ENCODE measurements at regions not wholly inside any gene's neighbourhood (a gene's known extent, or its start where the extent isn't known, plus 50 kb on each side); places are given as distances from the start of the nearest gene placed in this dataset.

DNA sequence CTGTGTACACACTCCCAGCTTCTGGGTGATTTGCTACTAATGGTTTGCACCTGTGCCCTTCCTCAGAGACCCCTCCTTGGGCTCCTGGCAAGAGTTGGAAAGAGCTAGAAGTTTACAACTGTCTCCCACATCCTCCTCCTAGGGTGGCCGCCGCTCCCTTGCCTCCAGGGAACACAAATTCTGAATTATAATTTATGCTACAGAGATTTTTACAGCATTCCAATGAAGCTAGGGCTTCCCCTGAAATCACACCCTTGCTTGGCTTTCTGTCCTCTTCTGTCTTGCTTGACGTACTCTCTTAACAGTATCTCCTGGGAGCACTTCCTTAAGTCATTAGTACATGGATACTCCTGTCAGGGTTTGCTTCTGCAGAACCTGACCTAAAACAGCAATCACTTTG lies 180.2 kb downstream of the KCNA5 start:
- in situ Hi-C loops (cut with HindIII; ENCODE audit: low sequenced_read_pairs) = no loop called here

DNA sequence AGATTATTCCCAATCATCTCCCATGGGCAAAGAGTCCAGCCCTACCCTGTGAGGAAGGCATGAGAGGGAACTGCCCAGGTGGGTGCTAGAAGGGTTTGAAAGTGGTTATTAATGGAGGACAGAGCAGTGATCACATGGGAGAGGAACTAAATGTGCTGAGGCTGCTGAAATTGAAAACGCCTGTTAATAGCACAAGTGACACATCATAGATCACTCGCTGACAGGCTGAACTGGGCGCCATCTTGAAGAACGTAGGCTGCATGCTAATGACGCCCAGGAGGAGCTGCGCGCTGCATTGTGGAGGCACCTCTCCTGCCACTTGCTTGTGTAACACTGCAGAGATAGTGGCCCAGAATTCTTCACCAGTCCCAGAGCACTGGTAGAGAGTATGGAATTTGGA lies 182.9 kb downstream of the KCNA5 start:
- in situ Hi-C loops (cut with HindIII; ENCODE audit: low sequenced_read_pairs) = no loop called here

DNA sequence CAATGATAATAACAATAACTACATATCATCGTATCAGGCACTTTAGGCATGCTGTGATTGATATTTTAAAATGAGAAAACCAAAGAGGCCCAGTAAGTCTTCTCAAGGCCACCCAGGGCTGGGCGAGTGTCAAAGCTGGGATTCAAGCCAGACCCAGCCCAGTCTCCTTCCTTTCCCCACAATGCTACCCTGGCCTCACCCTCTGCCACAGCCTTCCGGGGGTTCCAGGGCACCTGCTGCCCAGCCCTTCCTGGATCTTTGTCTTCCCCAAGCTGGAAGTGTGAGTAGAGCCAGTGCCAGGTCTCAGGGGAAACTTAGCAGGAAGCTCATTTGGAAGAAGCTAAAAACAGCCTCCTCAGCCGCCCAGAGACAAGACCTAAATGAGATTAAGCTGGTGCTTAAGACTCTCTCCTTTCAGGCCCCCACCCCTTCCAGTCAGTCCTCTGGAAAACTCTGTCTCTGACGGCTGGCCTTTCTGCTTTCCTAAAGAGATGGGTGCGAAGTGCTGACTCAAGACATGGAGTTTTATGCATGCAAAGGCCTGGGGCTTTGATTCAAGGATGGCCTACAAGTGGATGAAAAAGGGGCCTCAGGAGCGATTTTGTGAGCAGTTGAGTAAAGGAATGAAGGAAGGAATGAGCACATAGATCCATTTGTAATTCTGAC lies 184.2 kb downstream of the KCNA5 start:
- in situ Hi-C loops (cut with HindIII; ENCODE audit: low sequenced_read_pairs) = no loop called here

DNA sequence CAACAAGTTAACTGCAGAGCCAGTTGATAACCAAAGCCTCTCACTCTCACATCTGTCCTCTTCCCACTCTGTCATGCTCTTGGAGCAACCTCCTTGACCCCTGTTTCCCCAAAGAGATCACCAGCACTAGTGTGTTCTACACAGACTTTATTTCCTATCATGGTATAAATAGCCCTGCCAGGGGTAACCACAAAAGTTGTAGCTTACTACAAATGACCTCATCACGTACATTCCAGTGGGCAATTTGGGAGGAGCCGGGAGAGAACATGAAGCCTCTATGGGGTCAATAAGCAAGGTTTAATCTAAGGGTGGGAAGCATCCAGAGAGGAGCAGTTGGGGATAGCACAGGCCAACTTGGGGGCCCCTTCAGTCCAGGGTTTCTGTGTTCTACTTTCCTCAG lies 186.5 kb downstream of the KCNA5 start:
- in situ Hi-C loops (cut with HindIII; ENCODE audit: low sequenced_read_pairs) = no loop called here

DNA sequence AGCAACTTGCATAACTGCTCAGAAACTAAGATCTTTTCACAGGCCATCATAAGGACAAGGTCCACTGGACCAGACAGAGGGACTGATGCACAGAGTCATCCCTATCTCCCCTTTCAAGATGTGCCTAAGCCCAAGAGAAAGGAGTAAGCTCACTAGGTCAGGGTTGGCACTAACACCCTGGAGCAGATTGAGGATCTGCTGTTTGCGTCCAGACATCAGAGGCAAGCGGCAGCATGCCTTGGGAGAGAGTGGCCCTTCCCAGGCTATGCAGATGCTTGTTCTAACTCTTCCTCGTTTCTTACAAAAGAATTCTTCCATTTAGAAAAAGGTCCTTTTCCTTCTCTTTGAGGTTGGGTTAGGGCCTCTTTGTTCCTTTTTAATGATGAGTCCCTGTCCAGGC lies 187.2 kb downstream of the KCNA5 start:
- in situ Hi-C loops (cut with HindIII; ENCODE audit: low sequenced_read_pairs) = no loop called here

DNA sequence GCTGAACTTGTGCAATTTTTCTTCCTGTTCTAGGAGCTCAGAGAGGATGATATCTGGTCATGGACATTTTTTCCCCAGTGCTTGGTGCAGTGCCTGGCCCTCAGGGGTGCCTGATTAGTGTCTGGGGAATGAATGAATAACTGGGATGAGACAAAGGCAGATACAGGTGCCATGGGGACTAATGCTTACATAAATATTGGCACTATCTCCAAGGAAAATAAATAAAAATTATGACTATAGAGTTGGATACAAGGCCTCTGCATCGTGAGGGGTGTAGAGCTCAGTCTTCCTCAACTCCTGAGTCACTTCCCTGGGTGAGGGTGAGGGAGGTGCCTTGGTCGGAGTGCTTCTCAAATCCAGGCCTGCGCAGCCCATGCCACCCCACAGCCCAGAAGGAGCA lies 188.6 kb downstream of the KCNA5 start:
- in situ Hi-C loops (cut with HindIII; ENCODE audit: low sequenced_read_pairs) = no loop called here

DNA sequence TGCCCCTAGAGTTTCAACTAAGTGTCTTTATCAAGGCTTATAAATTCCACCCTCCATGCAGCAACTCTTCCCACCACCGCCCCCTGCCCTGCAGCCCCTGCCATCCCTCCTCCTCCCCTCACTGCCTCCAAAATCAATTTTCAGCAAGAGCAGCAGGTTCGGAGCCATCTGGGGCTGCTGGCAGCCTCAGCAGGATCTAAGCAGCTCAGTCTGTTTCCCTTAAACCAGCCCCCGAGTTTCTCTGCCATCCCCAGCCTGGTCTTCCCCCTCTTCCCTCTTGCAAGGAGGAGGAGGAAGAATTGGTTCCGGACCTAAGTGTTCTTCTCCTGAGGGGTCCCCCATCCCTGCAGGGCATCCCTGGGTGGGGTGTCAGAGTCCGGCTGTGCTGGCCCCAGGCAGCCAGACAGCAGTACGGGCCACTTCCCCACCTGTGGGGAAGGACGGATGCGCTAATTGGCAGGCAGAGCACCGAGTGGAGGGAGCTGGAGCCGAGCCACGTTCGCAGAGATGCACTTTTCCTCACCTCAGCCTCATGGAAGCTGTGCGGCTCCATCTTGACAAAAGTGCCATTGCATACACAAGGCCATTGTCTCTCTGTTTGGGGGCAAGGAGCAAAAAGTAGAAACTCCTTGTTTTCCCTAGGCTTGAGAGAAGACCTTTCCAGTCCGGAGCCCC lies 189.3 kb downstream of the KCNA5 start:
- in situ Hi-C loops (cut with HindIII; ENCODE audit: low sequenced_read_pairs) = no loop called here

DNA sequence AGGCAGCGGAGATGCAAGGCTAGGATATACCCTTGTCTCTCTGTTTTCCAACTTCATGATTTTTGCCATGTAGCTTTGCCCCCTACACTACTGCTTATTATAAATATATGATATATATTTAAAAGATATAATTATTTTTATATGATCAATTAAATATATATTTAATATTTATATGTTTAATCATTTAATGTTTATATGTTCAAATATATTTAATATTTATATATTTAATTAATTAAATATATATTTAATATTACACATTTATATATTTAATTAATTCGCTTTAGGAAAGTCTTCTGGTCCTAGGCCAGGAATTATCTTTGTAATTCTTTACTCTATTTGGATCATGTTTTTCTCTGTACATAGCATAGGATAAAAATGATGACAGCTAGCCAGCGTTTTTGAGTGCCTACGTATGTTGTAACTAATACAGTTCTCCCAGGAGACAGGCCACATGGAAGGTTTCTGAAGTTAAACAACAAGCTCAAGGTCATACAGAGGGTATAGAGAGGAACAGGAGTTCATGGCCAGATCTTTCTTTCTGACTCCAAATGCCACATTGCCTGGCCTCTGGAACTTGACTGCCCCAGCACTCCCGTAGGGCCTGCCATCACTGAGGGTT lies 192.5 kb downstream of the KCNA5 start:
- in situ Hi-C loops (cut with HindIII; ENCODE audit: low sequenced_read_pairs) = loop anchor here (5.0 kb wide), 1 partner anchor 174 kb away; no protein-coding TSS in a partner anchor

DNA sequence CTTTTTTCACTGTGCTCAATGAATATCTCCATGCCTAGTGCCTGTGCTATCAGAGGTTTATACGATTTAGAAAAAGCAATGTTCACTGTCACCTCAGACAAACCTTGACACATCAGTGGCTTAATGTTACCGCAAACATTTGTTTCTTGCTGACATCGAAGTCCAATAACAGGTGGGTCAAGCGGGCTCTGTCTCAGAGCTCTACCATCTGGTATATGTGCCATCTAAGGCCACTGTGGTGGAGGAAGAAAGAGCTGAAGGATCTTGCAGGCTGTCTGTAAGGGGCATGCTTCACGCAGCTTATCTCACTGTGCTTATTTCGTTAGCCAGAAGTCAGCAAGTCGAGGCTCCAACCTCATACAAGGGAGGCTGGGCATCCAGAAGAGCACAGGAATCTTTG lies 189.5 kb upstream of the NTF3 start:
- in situ Hi-C loops (cut with HindIII; ENCODE audit: low sequenced_read_pairs) = no loop called here

DNA sequence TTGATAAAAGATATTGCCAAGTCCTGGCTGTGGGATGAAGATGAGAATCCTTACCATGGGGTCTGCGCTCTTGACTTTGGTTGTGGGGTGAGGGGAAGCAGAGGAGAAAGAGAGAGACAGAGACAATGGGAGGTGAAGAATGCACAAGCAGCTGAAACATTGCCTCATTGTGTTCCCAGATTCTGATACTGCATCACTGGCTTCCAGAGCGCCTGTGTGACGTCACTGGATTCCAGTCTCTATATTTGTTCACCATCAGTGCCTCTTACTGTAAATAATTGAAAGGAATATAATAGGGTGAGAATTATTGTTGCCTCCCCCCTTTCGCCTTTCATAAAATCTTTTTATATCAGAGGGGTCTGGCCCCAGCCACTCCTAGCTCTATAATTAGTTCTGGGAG lies 188.9 kb upstream of the NTF3 start:
- in situ Hi-C loops (cut with HindIII; ENCODE audit: low sequenced_read_pairs) = no loop called here

DNA sequence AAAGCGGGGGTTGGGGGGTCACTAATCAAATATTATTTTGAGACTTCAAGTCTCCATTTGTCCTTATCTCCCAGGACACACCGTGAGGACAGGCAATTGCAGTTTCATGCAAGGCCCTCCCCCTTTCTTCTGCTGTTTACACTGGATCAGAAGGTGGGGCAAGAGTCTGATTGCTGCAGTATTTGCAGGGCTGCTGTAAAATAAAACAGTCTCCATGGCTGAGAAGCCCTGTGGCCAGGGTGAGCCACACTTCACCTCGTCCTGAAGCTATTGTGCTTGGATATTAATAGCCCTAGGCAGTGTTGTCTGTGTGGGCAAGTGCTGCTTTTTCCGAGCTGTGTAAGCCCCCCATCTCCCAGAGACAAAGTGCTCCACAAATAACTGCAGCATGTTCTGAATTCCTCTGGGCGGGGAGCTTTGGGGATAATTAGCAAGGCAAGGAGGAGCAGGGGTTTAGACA lies 187.4 kb upstream of the NTF3 start:
- in situ Hi-C loops (cut with HindIII; ENCODE audit: low sequenced_read_pairs) = no loop called here

DNA sequence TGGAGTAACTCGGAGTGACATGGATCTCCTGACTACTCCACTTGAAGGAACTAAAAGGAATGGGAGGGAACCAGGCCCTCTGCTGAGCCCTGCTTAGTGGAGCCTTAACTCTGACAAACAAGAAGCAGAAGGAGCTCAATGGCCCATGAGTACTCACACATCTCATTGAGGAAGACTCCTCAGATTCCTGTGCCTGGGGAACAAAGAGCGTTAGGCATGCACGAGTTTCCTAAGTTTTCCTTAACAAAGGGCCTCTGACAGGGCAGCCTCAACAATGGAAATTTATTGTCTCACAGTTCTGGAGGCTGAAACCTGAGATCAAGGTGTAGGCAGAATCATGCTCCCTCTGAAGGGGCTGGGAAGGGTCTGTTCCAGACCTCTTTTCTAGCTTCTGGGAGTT lies 185.7 kb upstream of the NTF3 start:
- in situ Hi-C loops (cut with HindIII; ENCODE audit: low sequenced_read_pairs) = no loop called here

DNA sequence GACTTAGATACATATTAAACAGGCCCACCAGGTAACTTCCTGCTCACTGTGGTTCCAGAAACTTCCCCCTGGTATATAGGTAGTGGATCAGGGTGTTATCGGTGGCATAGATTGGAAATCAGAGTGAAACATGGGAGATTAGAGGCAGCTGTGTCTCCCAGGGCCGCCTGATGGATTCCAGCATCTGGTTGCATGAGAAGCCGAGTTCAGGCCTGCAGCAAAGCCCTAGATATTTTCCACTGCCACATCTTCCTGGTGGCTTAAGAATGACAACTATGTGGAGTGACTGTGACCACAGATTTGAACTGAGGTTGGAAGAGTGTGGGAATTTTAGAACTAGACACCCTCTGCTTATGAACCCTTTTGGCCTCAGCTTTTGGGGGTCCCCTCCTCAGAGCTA lies 184.8 kb upstream of the NTF3 start:
- in situ Hi-C loops (cut with HindIII; ENCODE audit: low sequenced_read_pairs) = no loop called here

DNA sequence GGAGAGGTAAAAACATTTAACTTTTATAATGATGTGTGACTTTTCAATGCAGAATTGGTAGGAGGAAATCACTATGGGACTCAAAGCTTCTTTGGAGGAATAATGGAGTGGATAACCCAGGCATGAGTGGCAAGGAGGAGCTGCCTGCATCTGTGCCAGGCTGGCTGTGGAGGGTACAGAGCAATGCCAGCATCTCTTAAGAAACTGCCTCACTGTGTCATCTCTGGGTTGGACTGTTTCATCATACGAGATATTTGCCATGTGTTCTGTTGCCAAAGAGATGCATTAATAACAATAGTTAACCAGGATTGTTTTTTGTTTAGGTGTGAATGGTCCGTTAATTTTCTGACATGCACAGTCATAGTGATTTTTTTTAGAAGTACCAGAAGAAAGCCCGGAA lies 183.7 kb upstream of the NTF3 start:
- in situ Hi-C loops (cut with HindIII; ENCODE audit: low sequenced_read_pairs) = no loop called here

DNA sequence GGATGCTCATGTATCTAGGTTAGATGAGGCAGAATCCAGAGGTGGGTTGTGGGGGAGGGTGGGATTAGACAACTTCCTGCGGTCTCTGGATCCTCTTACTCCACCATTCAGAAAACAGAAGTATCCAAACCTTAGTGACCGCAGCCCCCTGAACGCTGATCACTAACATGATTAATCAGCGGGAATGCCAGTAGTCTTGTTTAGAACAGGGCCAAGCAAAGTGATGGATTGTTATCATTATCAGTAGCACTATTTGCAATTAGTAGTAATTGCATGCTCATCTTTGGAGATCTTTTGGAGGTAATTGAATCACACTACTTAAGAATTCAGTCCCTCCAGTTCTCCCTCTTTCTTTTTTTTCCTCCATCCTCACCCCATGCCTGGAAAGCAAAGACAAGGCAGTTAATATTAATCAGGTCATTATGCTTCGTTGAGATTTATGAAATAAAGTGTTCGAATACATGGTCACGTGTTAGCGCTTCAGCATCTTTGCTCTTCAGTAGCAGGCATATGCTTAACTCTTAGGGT lies 182.8 kb upstream of the NTF3 start:
- in situ Hi-C loops (cut with HindIII; ENCODE audit: low sequenced_read_pairs) = no loop called here

DNA sequence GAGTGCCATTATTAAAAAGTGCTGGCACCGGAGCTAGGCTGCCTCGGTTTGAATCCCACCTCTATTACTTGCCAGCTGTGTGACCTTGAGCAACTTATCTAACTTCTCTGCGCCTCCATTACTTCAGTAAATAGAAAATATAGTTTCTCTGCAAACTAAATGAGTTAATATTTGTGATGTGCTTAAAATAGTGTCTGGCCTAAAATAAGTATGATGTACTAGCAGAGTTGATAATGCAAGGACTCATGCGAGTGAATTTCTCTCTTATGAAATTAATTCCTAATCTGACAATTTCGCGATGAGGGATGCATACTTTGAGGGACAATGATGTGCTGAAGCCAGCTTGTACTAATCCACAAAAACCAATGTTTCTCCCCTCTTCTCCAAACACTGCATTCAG lies 180.8 kb upstream of the NTF3 start:
- in situ Hi-C loops (cut with HindIII; ENCODE audit: low sequenced_read_pairs) = no loop called here

DNA sequence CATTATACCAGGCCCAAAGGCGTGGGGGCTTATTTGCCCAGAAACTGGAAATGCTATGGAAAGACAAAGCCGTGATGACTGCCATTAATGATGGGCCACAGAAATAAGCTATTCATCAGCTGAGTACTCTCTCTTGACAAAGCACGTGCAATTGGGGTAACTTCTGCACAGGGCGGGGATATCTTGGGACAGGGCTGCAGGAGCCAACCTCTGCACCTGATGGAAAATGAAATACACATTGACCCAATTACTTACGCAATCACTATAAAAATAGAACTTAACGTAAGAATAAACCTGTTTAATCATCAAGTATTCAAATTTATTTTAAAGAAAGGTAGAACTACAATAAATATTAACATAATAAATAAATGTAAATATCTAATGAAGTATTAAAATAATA lies 180.1 kb upstream of the NTF3 start:
- in situ Hi-C loops (cut with HindIII; ENCODE audit: low sequenced_read_pairs) = no loop called here

DNA sequence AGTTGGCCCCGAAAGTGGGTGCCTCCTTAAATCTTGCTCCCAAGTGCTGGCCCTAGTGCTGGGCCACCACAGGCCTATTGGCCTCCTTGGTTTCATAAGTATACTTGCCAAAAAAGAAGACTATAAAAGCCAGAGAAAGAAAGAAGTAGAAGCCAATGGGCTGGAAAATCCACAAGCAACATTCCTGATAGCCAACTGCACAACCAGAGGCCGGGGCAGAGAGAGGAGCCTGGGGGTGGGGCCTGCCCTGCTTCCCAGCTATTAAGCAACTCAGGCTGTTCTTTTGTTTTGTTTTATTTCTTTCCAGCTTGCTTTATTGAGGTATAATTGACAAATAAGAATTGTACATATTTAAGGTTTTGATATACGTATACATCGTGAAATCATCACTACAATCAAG lies 177.2 kb upstream of the NTF3 start:
- in situ Hi-C loops (cut with HindIII; ENCODE audit: low sequenced_read_pairs) = no loop called here

DNA sequence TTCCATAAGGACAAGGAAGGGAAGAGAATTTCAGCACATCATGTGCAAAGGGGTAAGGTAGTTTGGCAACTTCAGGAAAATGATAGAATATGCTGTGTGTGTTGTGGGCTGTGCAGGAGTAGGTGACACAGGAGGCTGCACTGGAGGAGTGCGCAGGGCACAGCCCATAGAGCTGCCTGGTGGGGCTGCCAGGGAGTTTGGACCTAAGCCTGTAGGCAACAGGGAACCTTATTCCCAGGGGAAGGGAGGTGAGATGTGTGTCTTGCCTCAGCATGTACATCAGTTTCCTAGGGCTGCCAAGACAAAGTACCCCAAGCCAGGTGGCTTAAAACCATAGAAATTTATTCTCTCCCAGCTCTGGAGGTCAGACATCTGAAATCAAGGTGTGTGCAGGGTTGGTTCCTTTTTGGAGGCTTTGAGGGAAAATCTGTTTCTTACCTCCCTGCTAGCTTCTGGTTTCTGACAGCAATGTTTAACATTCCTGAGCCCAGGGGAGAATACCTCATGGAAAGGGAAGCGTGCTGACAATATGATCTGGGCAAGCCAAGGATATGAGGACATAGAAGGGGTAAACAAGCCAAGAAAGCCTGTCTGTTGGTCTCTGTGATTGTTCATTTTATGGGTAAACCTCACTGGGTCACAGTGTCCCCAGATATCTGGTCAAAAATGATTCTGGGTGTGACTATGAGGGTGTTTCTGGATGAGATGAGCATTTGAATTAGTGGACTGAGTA lies 174.0 kb upstream of the NTF3 start:
- in situ Hi-C loops (cut with HindIII; ENCODE audit: low sequenced_read_pairs) = no loop called here

DNA sequence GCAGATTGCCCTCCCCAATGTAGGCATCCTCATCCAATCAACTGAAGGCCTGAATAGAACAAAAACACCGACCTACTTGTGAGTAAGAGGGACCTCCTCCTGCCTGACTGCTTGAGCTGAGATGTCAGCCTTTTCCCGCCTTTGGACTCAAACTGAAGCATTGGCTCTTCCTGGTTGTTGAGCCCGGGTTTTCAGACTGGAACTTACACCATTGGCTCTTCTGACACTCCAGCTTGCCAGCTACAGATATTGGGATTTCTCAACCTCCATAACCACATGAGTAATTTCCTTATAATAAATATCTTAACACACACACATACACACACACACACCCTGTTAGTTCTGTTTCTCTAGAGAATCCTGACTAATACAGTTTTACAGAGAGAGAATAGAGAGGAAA lies 173.4 kb upstream of the NTF3 start:
- in situ Hi-C loops (cut with HindIII; ENCODE audit: low sequenced_read_pairs) = no loop called here

DNA sequence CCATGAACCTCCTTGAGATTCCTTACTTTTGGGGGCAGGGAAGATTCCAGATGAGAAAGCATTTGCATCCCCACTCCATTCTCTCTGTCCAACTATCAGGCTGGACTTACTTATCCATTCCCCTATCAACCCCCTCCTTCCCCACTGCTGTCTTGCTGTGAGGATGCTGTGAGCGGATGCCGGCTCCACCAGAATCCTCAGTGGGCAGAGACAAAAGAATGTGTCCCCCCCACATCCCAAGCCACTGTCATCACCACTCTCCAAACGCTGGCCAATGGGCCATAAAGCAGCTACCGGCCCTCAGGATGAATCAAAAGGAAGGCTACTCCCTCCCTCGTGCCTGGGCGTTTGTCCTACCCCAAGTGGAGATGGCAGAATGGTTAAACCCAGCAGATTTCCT lies 173.0 kb upstream of the NTF3 start:
- in situ Hi-C loops (cut with HindIII; ENCODE audit: low sequenced_read_pairs) = no loop called here
